ENCODE measurements at regions not wholly inside any gene's neighbourhood (a gene's known extent, or its start where the extent isn't known, plus 50 kb on each side); places are given as distances from the start of the nearest gene placed in this dataset.
"Not testable (repeated sequence)": the region's sequence is repeated elsewhere in the genome, so short reads cannot be mapped to it uniquely, and the experiment has no call there.

DNA sequence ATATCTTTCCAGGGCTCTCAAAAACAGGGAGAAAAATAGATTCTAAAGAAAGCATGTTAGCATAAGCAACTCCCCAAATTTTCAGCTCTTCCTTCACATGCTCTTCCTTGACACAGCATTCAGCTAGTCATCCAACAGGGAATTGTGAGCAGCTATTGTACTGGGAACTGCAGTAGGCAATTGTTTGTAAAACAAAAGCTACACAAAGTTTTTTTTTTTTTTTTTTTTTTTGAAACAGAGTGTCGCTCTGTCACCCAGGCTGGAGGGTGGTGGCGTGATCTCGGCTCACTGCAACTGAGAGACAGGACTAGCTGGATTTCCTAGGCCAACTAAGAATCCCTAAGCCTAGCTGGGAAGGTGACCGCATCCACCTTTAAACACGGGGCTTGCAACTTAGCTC lies 125.4 kb upstream of the PDE1A start:
- TF ChIP-seq RAD21 (conservative IDR thresholded peaks at IDR 0.05 in 1 of 2, IDR thresholded peaks at IDR 0.05 in 1 of 2); EP300 (IDR thresholded peaks at IDR 0.05); POLR2A (IDR thresholded peaks at IDR 0.05; ENCODE audit: low read length); REST (IDR thresholded peaks at IDR 0.05); KDM1A (IDR thresholded peaks at IDR 0.05; ENCODE audit: low read depth); MAX (IDR thresholded peaks at IDR 0.05); MAZ (IDR thresholded peaks at IDR 0.05; ENCODE audit: borderline replicate concordance, low read depth, low read length); NFE2L2 (conservative IDR thresholded peaks at IDR 0.05; ENCODE audit: low read length); CEBPB (IDR thresholded peaks at IDR 0.05); POLR2AphosphoS2 (conservative IDR thresholded peaks at IDR 0.05; ENCODE audit: low read length); RCOR1 (IDR thresholded peaks at IDR 0.05; ENCODE audit: low read depth, low read length): not testable (repeated sequence)
- TF ChIP-seq, protein P1, sequence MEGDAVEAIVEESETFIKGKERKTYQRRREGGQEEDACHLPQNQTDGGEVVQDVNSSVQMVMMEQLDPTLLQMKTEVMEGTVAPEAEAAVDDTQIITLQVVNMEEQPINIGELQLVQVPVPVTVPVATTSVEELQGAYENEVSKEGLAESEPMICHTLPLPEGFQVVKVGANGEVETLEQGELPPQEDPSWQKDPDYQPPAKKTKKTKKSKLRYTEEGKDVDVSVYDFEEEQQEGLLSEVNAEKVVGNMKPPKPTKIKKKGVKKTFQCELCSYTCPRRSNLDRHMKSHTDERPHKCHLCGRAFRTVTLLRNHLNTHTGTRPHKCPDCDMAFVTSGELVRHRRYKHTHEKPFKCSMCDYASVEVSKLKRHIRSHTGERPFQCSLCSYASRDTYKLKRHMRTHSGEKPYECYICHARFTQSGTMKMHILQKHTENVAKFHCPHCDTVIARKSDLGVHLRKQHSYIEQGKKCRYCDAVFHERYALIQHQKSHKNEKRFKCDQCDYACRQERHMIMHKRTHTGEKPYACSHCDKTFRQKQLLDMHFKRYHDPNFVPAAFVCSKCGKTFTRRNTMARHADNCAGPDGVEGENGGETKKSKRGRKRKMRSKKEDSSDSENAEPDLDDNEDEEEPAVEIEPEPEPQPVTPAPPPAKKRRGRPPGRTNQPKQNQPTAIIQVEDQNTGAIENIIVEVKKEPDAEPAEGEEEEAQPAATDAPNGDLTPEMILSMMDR (IDR thresholded peaks at IDR 0.05) = not testable (repeated sequence)
- TF ChIP-seq, protein P2, sequence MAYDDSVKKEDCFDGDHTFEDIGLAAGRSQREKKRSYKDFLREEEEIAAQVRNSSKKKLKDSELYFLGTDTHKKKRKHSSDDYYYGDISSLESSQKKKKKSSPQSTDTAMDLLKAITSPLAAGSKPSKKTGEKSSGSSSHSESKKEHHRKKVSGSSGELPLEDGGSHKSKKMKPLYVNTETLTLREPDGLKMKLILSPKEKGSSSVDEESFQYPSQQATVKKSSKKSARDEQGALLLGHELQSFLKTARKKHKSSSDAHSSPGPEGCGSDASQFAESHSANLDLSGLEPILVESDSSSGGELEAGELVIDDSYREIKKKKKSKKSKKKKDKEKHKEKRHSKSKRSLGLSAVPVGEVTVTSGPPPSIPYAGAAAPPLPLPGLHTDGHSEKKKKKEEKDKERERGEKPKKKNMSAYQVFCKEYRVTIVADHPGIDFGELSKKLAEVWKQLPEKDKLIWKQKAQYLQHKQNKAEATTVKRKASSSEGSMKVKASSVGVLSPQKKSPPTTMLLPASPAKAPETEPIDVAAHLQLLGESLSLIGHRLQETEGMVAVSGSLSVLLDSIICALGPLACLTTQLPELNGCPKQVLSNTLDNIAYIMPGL (CRISPR knock-in tag; IDR thresholded peaks at IDR 0.05; ENCODE audit: borderline replicate concordance) = not testable (repeated sequence)
